GM23338 (cell line): ENCODE measurements at regions not wholly inside any gene's neighbourhood (a gene's known extent, or its start where the extent isn't known, plus 50 kb on each side); places are given as distances from the start of the nearest gene placed in this dataset.

Experiments used
- ATAC-seq: fragments of 200-7000 bp; cut with Tn5 transposase; 3 replicates; pipeline ENCODE4 v1.9.1; 2020
- DNase-seq: peaks from one replicate; pipeline ENCODE4 v3.0.0-alpha.2; 2015; ENCODE audit warnings: low spot score
- H2AFZ ChIP-seq: fragments of 200-600 bp; sonication (generic); 2 replicates; pipeline ENCODE4 v1.8.0; 2016; ENCODE audit warnings: antibody characterized with exemption, mild to moderate bottlenecking, moderate library complexity
- H3F3A ChIP-seq: fragments of 200-600 bp; sonication (generic); replicated peaks from 2 replicates; pipeline ENCODE4 v1.8.0; 2017; ENCODE audit warnings: antibody characterized with exemption, mixed run types, low read depth
- H3K27ac ChIP-seq: fragments of 200-600 bp; sonication (generic); 2 replicates; pipeline ENCODE4 v1.6.1; 2016; ENCODE audit warnings: low read depth
- H3K27me3 ChIP-seq: fragments of 200-600 bp; sonication (generic); 2 replicates; pipeline ENCODE4 v1.8.0; 2016; ENCODE audit warnings: mild to moderate bottlenecking, mixed run types, moderate library complexity; ENCODE audit not compliant: insufficient read depth
- H3K36me3 ChIP-seq: fragments of 200-600 bp; sonication (generic); 2 replicates; pipeline ENCODE4 v1.8.0; 2016; ENCODE audit warnings: mild to moderate bottlenecking; ENCODE audit not compliant: insufficient read depth
- H3K4me1 ChIP-seq: fragments of 200-600 bp; sonication (generic); 2 replicates; pipeline ENCODE4 v1.8.0; 2016; ENCODE audit warnings: mild to moderate bottlenecking, moderate library complexity; ENCODE audit not compliant: insufficient read depth
- H3K4me2 ChIP-seq: fragments of 200-600 bp; sonication (generic); 2 replicates; pipeline ENCODE4 v1.7.1; 2017; ENCODE audit warnings: mixed run types
- H3K4me3 ChIP-seq: fragments of 200-600 bp; sonication (generic); 2 replicates; pipeline ENCODE4 v1.6.1; 2016; ENCODE audit warnings: mixed run types
- H3K79me2 ChIP-seq: fragments of 200-600 bp; sonication (generic); replicated peaks from 2 replicates; pipeline ENCODE4 v1.8.0; 2017; ENCODE audit warnings: mild to moderate bottlenecking; ENCODE audit not compliant: insufficient read depth
- H3K9me2 ChIP-seq: fragments of 200-600 bp; sonication (generic); 2 replicates; pipeline ENCODE4 v1.8.0; 2017; ENCODE audit not compliant: insufficient read depth
- H4K20me1 ChIP-seq: fragments of 200-600 bp; sonication (generic); replicated peaks from 2 replicates; pipeline ENCODE4 v1.8.0; 2017; ENCODE audit warnings: mild to moderate bottlenecking; ENCODE audit not compliant: insufficient read depth
- H3K27ac Mint-ChIP-seq: 2 replicates; pipeline ENCODE4 v1.8.0; 2020; ENCODE audit warnings: inconsistent platforms, mild to moderate bottlenecking, moderate library complexity, mixed read lengths
- H3K27me3 Mint-ChIP-seq: 3 replicates; pipeline ENCODE4 v1.8.0; 2022; ENCODE audit warnings: low read depth, mild to moderate bottlenecking, moderate library complexity, mixed read lengths, inconsistent platforms; ENCODE audit not compliant: insufficient read depth, poor library complexity
- H3K36me3 Mint-ChIP-seq: 3 replicates; pipeline ENCODE4 v1.8.0; 2021; ENCODE audit warnings: low read depth, mild to moderate bottlenecking, inconsistent platforms, moderate library complexity, mixed read lengths
- H3K4me1 Mint-ChIP-seq: 3 replicates; pipeline ENCODE4 v1.8.0; 2020; ENCODE audit warnings: mild to moderate bottlenecking, inconsistent platforms, mixed read lengths
- H3K4me3 Mint-ChIP-seq: 3 replicates; pipeline ENCODE4 v1.8.0; 2021; ENCODE audit warnings: moderate library complexity, mild to moderate bottlenecking, inconsistent platforms, mixed read lengths
- H3K9me3 Mint-ChIP-seq: 3 replicates; pipeline ENCODE4 v1.8.0; 2020; ENCODE audit warnings: moderate library complexity, mild to moderate bottlenecking, inconsistent platforms, mixed read lengths
- CREB1 ChIP-seq: fragments of 250-450 bp; sonication (Bioruptor Pico); IDR thresholded peaks from 2 replicates; pipeline ENCODE4 v1.5.0; 2020; ENCODE audit warnings: low read depth, mild to moderate bottlenecking, moderate library complexity
- ETS1 ChIP-seq: IDR thresholded peaks from 2 replicates; pipeline ENCODE4 v1.6.1; 2016; ENCODE audit warnings: antibody characterized with exemption
- EZH2 ChIP-seq: fragments of 200-600 bp; sonication (generic); IDR thresholded peaks from one replicate; pipeline ENCODE4 v1.8.0; 2017; ENCODE audit warnings: antibody characterized with exemption, mild to moderate bottlenecking, low read depth; ENCODE audit not compliant: unreplicated experiment
- JUNB ChIP-seq: IDR thresholded peaks from one replicate; pipeline ENCODE4 v1.6.1; 2016; ENCODE audit warnings: antibody characterized with exemption; ENCODE audit not compliant: unreplicated experiment
- NANOG ChIP-seq: IDR thresholded peaks from 2 replicates; pipeline ENCODE4 v1.6.1; 2016; ENCODE audit warnings: antibody characterized with exemption, borderline replicate concordance
- POLR2AphosphoS5 ChIP-seq: IDR thresholded peaks from 2 replicates; pipeline ENCODE4 v1.6.1; 2016; ENCODE audit warnings: antibody characterized with exemption, low read depth
- REST ChIP-seq: IDR thresholded peaks from one replicate; pipeline ENCODE4 v1.6.1; 2018; ENCODE audit warnings: antibody characterized with exemption; ENCODE audit not compliant: unreplicated experiment
- STAT1 ChIP-seq: IDR thresholded peaks from one replicate; pipeline ENCODE4 v1.6.1; 2016; ENCODE audit warnings: antibody characterized with exemption; ENCODE audit not compliant: unreplicated experiment
- ZNF114 ChIP-seq: fragments of 250-450 bp; sonication (Bioruptor Pico); IDR thresholded peaks from 2 replicates; pipeline ENCODE4 v1.5.0; 2020; ENCODE audit warnings: mild to moderate bottlenecking, moderate library complexity
- ZNF331 ChIP-seq: fragments of 250-450 bp; sonication (Bioruptor Pico); IDR thresholded peaks from 2 replicates; pipeline ENCODE4 v1.5.0; 2020; ENCODE audit warnings: low read depth, mild to moderate bottlenecking, moderate library complexity
- ZNF462 ChIP-seq: fragments of 250-450 bp; sonication (Bioruptor Pico); IDR thresholded peaks from 2 replicates; pipeline ENCODE4 v1.5.0; 2020; ENCODE audit warnings: mild to moderate bottlenecking, moderate library complexity
- TF ChIP-seq, protein P1 (sequence below), 2 experiments: fragments of 200-600 bp in 1 of 2; sonication (generic) in 1 of 2; conservative IDR thresholded peaks; 2 replicates each; pipeline versions ENCODE4 v1.5.1 to v1.6.1; 2016 to 2017; ENCODE audit warnings: antibody characterized with exemption in 2 of 2, low read depth in 2 of 2, mild to moderate bottlenecking in 2 of 2, moderate library complexity in 1 of 2

GRCh38 chr1:4172644-4173599 lies 272.9 kb upstream of the C1orf174 start:
- no peak overlapping the region for H3K27ac Mint-ChIP-seq
- Histone ChIP-seq H3K4me1 (no peaks in the 10 kb centered on the region), H3K4me3 (no peak overlapping the region), H3F3A (no peaks in the 10 kb centered on the region), H3K36me3 (no peaks in the 10 kb centered on the region; the same call in 1 of the 2 replicates), H2AFZ (no peak overlapping the region), H3K27ac (no peak overlapping the region), H3K79me2 (no peaks in the 10 kb centered on the region), H4K20me1 (no peaks in the 10 kb centered on the region), H3K27me3 (no peaks in the 10 kb centered on the region), H3K9me2 (no peaks in the 10 kb centered on the region), H3K4me2 (no peak overlapping the region)
- peaks cover 4% of the 10 kb centered on the region; the same call in 2 of the 3 replicates for H3K4me1 Mint-ChIP-seq
- peaks cover 36% of the 10 kb centered on the region for H3K36me3 Mint-ChIP-seq
- no peak overlapping the region for H3K4me3 Mint-ChIP-seq
- no peak for TF ChIP-seq POLR2AphosphoS5
- no peak for TF ChIP-seq NANOG
- TF ChIP-seq ZNF331: no peak
- TF ChIP-seq STAT1: no peak
- TF ChIP-seq CREB1 (CRISPR knock-in tag): no peak
- TF ChIP-seq REST: no peak
- TF ChIP-seq JUNB: no peak
- no peak for TF ChIP-seq EZH2
- TF ChIP-seq ETS1: no peak
- TF ChIP-seq, protein P1, sequence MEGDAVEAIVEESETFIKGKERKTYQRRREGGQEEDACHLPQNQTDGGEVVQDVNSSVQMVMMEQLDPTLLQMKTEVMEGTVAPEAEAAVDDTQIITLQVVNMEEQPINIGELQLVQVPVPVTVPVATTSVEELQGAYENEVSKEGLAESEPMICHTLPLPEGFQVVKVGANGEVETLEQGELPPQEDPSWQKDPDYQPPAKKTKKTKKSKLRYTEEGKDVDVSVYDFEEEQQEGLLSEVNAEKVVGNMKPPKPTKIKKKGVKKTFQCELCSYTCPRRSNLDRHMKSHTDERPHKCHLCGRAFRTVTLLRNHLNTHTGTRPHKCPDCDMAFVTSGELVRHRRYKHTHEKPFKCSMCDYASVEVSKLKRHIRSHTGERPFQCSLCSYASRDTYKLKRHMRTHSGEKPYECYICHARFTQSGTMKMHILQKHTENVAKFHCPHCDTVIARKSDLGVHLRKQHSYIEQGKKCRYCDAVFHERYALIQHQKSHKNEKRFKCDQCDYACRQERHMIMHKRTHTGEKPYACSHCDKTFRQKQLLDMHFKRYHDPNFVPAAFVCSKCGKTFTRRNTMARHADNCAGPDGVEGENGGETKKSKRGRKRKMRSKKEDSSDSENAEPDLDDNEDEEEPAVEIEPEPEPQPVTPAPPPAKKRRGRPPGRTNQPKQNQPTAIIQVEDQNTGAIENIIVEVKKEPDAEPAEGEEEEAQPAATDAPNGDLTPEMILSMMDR (conservative IDR thresholded peaks at IDR 0.05; ENCODE audit: low read depth in 2 of 2): no peak
- TF ChIP-seq ZNF114: no peak
- no peak for TF ChIP-seq ZNF462 (CRISPR knock-in tag)
- H3K9me3 Mint-ChIP-seq: peaks cover 99% of the 10 kb centered on the region
- DNase-seq (no peak), ATAC-seq (no peak)
- peaks cover 11% of the 10 kb centered on the region for H3K27me3 Mint-ChIP-seq
